CD4-positive, alpha-beta memory T cell (primary cell): ENCODE measurements at regions not wholly inside any gene's neighbourhood (a gene's known extent, or its start where the extent isn't known, plus 50 kb on each side); places are given as distances from the start of the nearest gene placed in this dataset.

Source experiments
- CTCF ChIA-PET: fragments of 350-600 bp; sonication (Branson Sonifier 250); formaldehyde crosslinking; loops from one replicate; lab custom pipeline; 2021; ENCODE audit warnings: inconsistent platforms; ENCODE audit not compliant: partially characterized antibody; lab: Charles Lee
- POLR2A ChIA-PET: fragments of 350-600 bp; sonication (Branson Sonifier 250); formaldehyde crosslinking; loops from one replicate; lab custom pipeline; 2021; ENCODE audit not compliant: partially characterized antibody; lab: Charles Lee
- DNase-seq, 5 donors: peaks; one replicate each; pipeline versions ENCODE4 v3.0.0 to v3.0.0-alpha.2; 2020 to 2022; ENCODE audit warnings: mixed read lengths in 1 of 5
- H3K27ac ChIP-seq: one replicate; pipeline ENCODE4 v1.7.0; 2013; ENCODE audit warnings: low read depth, low read length
- H3K27me3 ChIP-seq: 2 replicates; pipeline ENCODE4 v1.7.0; 2013; ENCODE audit warnings: mild to moderate bottlenecking, low read length, moderate library complexity; ENCODE audit not compliant: insufficient read depth
- H3K36me3 ChIP-seq: 2 replicates; pipeline ENCODE4 v1.7.0; 2013; ENCODE audit warnings: mild to moderate bottlenecking, low read length, moderate library complexity; ENCODE audit not compliant: insufficient read depth
- H3K4me1 ChIP-seq: 2 replicates; pipeline ENCODE4 v1.7.0; 2013; ENCODE audit warnings: mild to moderate bottlenecking, low read length, moderate library complexity; ENCODE audit not compliant: insufficient read depth
- H3K4me3 ChIP-seq, 2 donors: one replicate each; pipeline ENCODE4 v1.7.0; 2013; ENCODE audit warnings: low read length in 2 of 2, mild to moderate bottlenecking in 1 of 2
- H3K9me3 ChIP-seq, 2 donors: one replicate each; pipeline ENCODE4 v1.7.0; 2013; ENCODE audit warnings: low read length in 2 of 2, control low read depth in 1 of 2; ENCODE audit not compliant: control insufficient read depth in 1 of 2
- H3K27ac Mint-ChIP-seq, 7 donors: one replicate each; pipeline ENCODE4 v1.8.0; 2020 to 2021; ENCODE audit warnings: mixed read lengths in 7 of 7, mild to moderate bottlenecking in 6 of 7, inconsistent platforms in 3 of 7, moderate library complexity in 3 of 7
- H3K27me3 Mint-ChIP-seq, 2 donors: one replicate each; pipeline ENCODE4 v1.8.0; 2020 to 2021; ENCODE audit warnings: mixed read lengths in 2 of 2
- H3K36me3 Mint-ChIP-seq, 2 donors: one replicate each; pipeline ENCODE4 v1.8.0; 2020 to 2021; ENCODE audit warnings: mixed read lengths in 2 of 2, inconsistent platforms in 1 of 2, mild to moderate bottlenecking in 1 of 2
- H3K4me1 Mint-ChIP-seq, 4 donors: one replicate each; pipeline ENCODE4 v1.8.0; 2020 to 2021; ENCODE audit warnings: mixed read lengths in 4 of 4, mild to moderate bottlenecking in 1 of 4
- H3K4me3 Mint-ChIP-seq, 8 donors: one replicate each; pipeline ENCODE4 v1.8.0; 2020 to 2021; ENCODE audit warnings: mixed read lengths in 8 of 8, mild to moderate bottlenecking in 7 of 8, moderate library complexity in 6 of 8, inconsistent platforms in 3 of 8
- H3K9me3 Mint-ChIP-seq, 8 donors: one replicate each; pipeline ENCODE4 v1.8.0; 2020 to 2021; ENCODE audit warnings: mixed read lengths in 8 of 8, mild to moderate bottlenecking in 5 of 8, inconsistent platforms in 3 of 8, moderate library complexity in 1 of 8
- intact Hi-C: fragments of 100-400 bp; cut with micrococcal nuclease; formaldehyde crosslinking; loops from one replicate; pipeline ENCODE4 v1.15.1; 2023

- Histone ChIP-seq H3K27me3 (no peaks in the 10 kb centered on the region), H3K4me3 (no peak overlapping the region), H3K9me3 (no peaks in the 10 kb centered on the region), H3K4me1 (no peaks in the 10 kb centered on the region), H3K27ac (no peak overlapping the region), H3K36me3 (no peaks in the 10 kb centered on the region)
- H3K27me3 Mint-ChIP-seq, result no peaks in the 10 kb centered on the region
- intact Hi-C loops, result no loop called here
- no peak overlapping the region for H3K4me3 Mint-ChIP-seq
- ChIA-PET POLR2A (no interaction called here), CTCF (no interaction called here)
- no peak for DNase-seq
- peaks cover 0 to 2% (median 0%) of the 10 kb centered on the region in 8 donors for H3K9me3 Mint-ChIP-seq
- no peaks in the 10 kb centered on the region for H3K36me3 Mint-ChIP-seq
- H3K27ac Mint-ChIP-seq, result no peak overlapping the region
- no peaks in the 10 kb centered on the region for H3K4me1 Mint-ChIP-seq
Measured at GRCh38 chr2:215654148-215654819, 218.4 kb upstream of the FN1 start.

DNA sequence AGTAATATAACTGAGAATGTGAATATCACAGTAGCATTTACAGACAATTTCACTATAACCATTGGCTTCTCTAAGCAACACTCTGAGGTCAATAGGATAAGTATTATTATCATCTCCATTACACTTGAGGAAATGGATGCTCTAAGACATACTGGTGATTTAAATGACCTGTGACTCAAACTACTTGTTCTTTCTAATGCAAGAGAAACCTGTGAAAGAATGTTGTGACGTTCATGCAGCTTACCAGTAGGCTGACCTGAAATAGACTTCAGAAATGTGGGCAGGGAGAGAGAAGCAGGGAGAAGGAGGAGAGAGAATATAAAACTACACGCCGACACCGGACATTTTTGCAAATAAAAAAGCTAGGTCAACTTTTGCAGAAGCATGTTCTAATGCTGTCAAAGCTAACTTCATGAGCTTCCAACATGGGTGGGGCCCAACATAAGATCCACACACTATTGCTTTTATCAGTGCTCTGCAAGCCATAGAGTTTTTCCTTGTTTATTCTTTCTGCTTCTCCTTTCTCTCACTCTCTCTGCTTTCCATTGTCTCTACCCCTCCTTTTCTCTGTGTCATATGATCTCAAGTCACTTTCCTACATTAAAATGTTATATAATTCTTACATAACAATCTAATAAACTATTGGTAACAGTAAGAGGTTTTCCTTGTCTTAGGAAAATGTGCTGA lies 217.6 kb upstream of the FN1 start:
- H3K27me3 Mint-ChIP-seq, result no peaks in the 10 kb centered on the region
- Histone ChIP-seq H3K27ac (no peak overlapping the region), H3K4me1 (no peaks in the 10 kb centered on the region), H3K36me3 (no peaks in the 10 kb centered on the region), H3K9me3 (no peaks in the 10 kb centered on the region), H3K27me3 (no peaks in the 10 kb centered on the region), H3K4me3 (no peak overlapping the region)
- CTCF ChIA-PET, result no interaction called here
- no peak for DNase-seq
- intact Hi-C loops, result no loop called here
- no peak overlapping the region for H3K4me3 Mint-ChIP-seq
- H3K9me3 Mint-ChIP-seq, result peaks cover 0 to 2% (median 0%) of the 10 kb centered on the region in 8 donors
- no peaks in the 10 kb centered on the region for H3K36me3 Mint-ChIP-seq
- H3K4me1 Mint-ChIP-seq, result no peaks in the 10 kb centered on the region
- POLR2A ChIA-PET, result no interaction called here
- no peak overlapping the region for H3K27ac Mint-ChIP-seq

DNA sequence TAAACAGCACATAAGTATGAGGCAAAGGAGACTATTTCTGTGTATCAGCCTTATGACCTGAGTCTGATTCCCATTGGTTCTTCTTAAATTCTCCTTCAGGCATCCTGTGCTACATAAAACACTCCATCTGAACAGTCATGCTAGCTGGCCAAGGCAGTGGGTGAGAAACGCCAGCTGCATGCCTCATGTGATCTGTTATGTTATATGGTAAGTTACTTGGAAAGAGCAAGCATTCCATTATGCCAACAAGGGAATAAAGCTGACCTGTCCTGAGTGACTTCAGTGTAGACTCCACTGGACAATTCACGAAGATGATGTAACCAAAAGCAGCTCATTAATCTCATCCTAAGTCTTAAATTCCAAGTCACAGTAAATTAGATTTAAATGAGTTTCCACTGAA lies 216.5 kb upstream of the FN1 start:
- Histone ChIP-seq H3K27ac (no peak overlapping the region), H3K36me3 (no peaks in the 10 kb centered on the region), H3K9me3 (no peaks in the 10 kb centered on the region), H3K4me3 (no peak overlapping the region), H3K4me1 (no peaks in the 10 kb centered on the region), H3K27me3 (no peaks in the 10 kb centered on the region)
- ChIA-PET CTCF (no interaction called here), POLR2A (no interaction called here)
- Mint-ChIP-seq H3K36me3 (no peaks in the 10 kb centered on the region), H3K4me3 (no peak overlapping the region), H3K27ac (no peak overlapping the region), H3K4me1 (no peaks in the 10 kb centered on the region), H3K9me3 (peaks cover 0 to 2% (median 0%) of the 10 kb centered on the region in 8 donors), H3K27me3 (no peaks in the 10 kb centered on the region)
- DNase-seq, result no peak
- intact Hi-C loops, result no loop called here

GRCh38 chr2:215651412-215651811 lies 215.5 kb upstream of the FN1 start:
- intact Hi-C loops, result no loop called here
- Histone ChIP-seq H3K9me3 (no peaks in the 10 kb centered on the region), H3K4me3 (no peak overlapping the region), H3K4me1 (no peaks in the 10 kb centered on the region), H3K27ac (no peak overlapping the region), H3K27me3 (no peaks in the 10 kb centered on the region), H3K36me3 (no peaks in the 10 kb centered on the region)
- CTCF ChIA-PET, result no interaction called here
- no peaks in the 10 kb centered on the region for H3K27me3 Mint-ChIP-seq
- POLR2A ChIA-PET, result no interaction called here
- H3K4me1 Mint-ChIP-seq, result no peaks in the 10 kb centered on the region
- no peak overlapping the region for H3K4me3 Mint-ChIP-seq
- no peak overlapping the region for H3K27ac Mint-ChIP-seq
- H3K36me3 Mint-ChIP-seq, result no peaks in the 10 kb centered on the region
- H3K9me3 Mint-ChIP-seq, result peaks cover 0 to 2% (median 0%) of the 10 kb centered on the region in 8 donors
- DNase-seq, result no peak

GRCh38 chr2:215644233-215644897 lies 208.5 kb upstream of the FN1 start:
- Histone ChIP-seq H3K9me3 (no peaks in the 10 kb centered on the region), H3K36me3 (no peaks in the 10 kb centered on the region), H3K4me3 (no peak overlapping the region), H3K27ac (no peak overlapping the region), H3K4me1 (no peaks in the 10 kb centered on the region), H3K27me3 (no peaks in the 10 kb centered on the region)
- CTCF ChIA-PET, result no interaction called here
- Mint-ChIP-seq H3K27ac (no peak overlapping the region), H3K4me3 (no peak overlapping the region), H3K36me3 (no peaks in the 10 kb centered on the region), H3K9me3 (peaks cover 0 to 3% (median 0%) of the 10 kb centered on the region in 8 donors), H3K27me3 (no peaks in the 10 kb centered on the region), H3K4me1 (no peaks in the 10 kb centered on the region)
- no peak for DNase-seq
- POLR2A ChIA-PET, result no interaction called here
- intact Hi-C loops, result no loop called here

DNA sequence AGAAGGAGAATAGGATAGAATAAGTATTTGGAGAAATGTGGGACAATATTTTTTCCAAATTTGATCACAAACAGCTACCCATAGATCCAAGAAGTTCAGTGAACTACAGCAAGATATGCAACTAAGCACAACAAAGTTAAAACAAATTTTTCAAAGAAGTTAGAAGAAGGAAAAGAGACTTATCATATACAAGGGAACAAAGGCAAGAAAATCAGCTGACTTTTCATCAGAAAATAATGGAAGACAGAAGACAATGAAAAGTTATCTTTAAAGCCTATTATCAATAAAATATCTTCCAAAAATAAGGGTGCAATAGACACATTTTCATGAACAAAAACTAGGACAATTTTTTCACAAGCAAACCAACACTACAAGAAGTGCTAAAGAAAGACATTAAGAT lies 202.8 kb upstream of the FN1 start:
- H3K4me1 ChIP-seq, result no peaks in the 10 kb centered on the region
- no peaks in the 10 kb centered on the region for H3K9me3 ChIP-seq
- DNase-seq, result no peak
- Mint-ChIP-seq H3K4me3 (no peak overlapping the region), H3K27ac (no peak overlapping the region), H3K9me3 (peaks cover 9 to 31% (median 13%) of the 10 kb centered on the region in 8 donors), H3K4me1 (no peaks in the 10 kb centered on the region), H3K27me3 (peaks cover 0 to 4% of the 10 kb centered on the region in 2 donors), H3K36me3 (peaks cover 0 to 5% of the 10 kb centered on the region in 2 donors)
- no peak overlapping the region for H3K27ac ChIP-seq
- H3K4me3 ChIP-seq, result no peak overlapping the region
- H3K27me3 ChIP-seq, result no peaks in the 10 kb centered on the region
- CTCF ChIA-PET, result no interaction called here
- no peaks in the 10 kb centered on the region for H3K36me3 ChIP-seq
- POLR2A ChIA-PET, result no interaction called here
- intact Hi-C loops, result no loop called here

GRCh38 chr2:215637651-215638050 lies 201.8 kb upstream of the FN1 start:
- Mint-ChIP-seq H3K27ac (no peak overlapping the region), H3K27me3 (peaks cover 0 to 4% of the 10 kb centered on the region in 2 donors), H3K36me3 (peaks cover 0 to 5% of the 10 kb centered on the region in 2 donors), H3K4me1 (no peaks in the 10 kb centered on the region), H3K9me3 (peaks cover 9 to 42% (median 21%) of the 10 kb centered on the region in 8 donors), H3K4me3 (no peak overlapping the region)
- Histone ChIP-seq H3K4me1 (no peaks in the 10 kb centered on the region), H3K9me3 (no peaks in the 10 kb centered on the region), H3K36me3 (no peaks in the 10 kb centered on the region), H3K27me3 (no peaks in the 10 kb centered on the region), H3K4me3 (no peak overlapping the region), H3K27ac (no peak overlapping the region)
- DNase-seq, result no peak
- ChIA-PET POLR2A (no interaction called here), CTCF (no interaction called here)
- intact Hi-C loops, result no loop called here
